GM11168 (cell line): ENCODE measurements at regions not wholly inside any gene's neighbourhood (a gene's known extent, or its start where the extent isn't known, plus 50 kb on each side); places are given as distances from the start of the nearest gene placed in this dataset.

ENCODE experiments used
- in situ Hi-C: fragments of 300-500 bp; cut with MboI; formaldehyde crosslinking; loops from one replicate; pipeline ENCODE4 v1.12.0; 2022; ENCODE audit warnings: low sequenced_read_pairs; ENCODE audit not compliant: unreplicated experiment

DNA sequence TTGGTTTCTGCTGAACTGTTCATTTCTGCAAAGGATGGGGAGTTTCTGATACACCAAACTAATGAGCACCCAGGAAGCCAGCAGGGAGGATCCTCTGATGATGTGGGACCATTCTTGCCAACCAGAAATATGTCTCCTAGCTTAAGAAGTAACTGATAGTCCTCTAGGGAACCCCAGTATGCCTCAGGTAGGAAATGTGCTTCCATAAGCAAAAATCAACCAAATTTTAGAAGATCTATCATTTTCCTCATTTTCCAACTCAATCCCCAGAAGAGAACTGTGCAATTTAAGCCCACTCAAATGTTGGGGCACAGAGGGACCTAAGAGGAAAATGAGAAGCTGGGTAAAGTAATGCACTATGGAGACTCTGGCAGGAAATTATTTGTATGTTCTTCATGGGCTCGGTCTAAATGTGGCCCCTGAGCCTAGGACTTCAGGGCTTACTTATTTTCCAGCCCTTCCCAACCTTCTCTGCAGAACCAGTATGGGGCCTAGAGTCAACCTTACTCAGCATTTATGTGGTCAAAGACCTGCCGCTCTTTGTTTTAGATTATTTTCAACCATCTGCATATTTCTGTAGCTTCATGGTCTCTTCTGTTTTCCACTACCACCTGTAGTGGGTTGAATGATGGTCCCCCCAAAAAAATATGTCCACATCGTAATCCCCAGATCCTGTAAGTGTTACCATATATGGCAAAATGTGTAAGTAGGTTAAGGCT is 359.8 kb upstream of the CDH4 start:
- in situ Hi-C loops: no loop called here

DNA sequence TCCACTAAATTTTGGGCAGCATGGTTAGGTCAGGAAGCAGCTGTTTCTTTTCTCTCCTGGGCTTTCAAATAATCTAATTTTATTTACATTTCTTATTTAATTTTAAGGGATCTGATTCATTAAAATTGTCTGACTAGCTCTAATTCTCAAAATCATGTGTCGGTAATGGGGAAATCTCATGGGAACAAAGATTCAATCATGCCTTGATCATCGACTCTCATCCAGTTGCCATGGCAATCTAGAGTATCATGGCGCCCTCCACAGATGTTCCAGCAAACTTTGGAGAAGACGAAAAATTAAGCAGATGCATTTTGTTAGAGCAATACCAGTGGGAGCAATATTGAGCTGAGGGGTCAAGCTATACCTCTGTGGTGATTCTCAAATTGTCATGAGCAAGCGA is 358.0 kb upstream of the CDH4 start:
- in situ Hi-C loops: no loop called here

DNA sequence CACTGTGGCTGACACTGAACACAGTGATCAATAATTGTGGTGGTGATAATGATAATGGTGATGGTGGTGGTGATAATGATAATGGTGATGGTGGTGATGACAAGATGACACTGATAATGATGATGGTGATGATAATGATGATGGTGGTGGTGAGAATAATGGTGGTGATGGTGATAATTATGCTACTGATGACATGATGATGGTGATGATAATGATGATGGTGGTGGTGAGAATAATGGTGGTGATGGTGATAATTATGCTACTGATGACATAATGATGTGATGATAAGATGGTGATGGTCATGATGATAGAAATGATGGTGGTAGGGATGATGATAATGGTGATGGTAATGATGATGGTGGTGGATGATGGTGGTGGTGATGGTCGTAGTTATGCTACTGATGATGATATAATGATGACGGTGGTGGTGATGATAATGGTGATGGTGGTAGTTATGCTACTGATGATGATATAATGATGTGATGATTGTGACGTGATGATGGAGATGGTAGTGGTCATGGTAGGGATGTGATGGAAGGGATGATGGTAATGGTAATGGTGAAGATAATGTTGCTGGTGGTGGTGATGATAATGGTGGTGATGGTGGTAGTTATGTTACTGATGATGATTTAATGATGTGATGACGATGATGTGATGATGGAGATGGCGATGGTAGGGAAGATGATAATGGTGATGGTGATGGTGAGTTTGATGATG is 356.5 kb upstream of the CDH4 start:
- in situ Hi-C loops: no loop called here

DNA sequence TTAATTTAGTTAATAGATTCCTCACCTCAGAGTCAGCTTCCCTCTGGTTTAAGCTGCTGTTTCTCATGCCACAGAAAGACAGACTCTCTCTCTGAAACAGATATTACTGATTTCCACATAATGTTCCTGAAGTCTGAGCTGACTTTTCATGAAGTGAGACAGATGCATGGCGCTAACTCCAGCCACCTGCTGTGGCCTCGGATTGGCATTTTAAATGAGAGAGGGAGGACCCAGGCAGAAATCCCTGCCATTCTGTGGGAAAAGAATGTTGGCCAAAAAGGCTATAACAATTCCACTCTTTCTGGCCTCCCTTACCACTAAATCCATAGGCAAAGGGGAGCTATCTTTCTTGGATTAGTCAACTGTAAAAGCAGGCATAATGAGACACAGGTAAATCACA is 354.1 kb upstream of the CDH4 start:
- in situ Hi-C loops: no loop called here

DNA sequence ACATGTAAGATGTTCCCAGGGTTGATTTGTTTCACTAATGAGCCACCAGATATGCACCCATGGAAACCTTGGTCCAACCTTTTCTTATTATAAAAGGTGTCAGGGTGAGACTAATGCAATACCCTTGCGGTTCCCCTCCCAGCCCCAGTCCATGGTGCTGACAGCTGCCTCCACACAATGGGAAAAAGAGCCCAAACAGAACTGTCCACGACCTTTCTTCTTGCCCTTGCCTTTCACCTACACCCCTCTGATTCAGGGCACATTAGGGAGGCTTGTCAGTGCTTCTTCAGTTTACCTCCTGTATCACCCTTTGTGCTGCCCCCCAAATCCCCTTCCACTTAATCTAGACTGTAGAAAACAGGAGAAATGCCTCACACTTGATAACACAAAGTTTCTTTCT is 352.7 kb upstream of the CDH4 start:
- in situ Hi-C loops: no loop called here

GRCh38 chr20:60900618-60901017 is 351.4 kb upstream of the CDH4 start:
- in situ Hi-C loops: no loop called here

DNA sequence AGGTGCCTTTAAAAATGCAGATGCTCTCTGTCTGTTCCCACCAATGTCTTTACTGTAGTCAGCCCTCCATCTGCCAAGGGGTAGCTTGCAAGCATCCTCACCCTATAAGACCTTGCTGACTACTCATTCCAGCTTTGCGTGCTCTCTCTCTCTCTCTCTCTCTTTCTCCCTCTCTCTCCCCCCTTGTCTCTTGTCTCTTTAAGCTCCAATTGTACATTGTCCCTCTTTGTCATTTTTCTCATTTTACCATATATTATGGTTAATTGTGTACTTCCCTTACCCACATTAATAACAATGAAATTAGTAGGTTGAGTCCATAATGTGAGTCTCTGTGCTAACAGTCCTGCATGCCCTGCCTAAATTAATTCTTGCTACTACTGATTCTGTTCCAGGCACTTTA is 350.2 kb upstream of the CDH4 start:
- in situ Hi-C loops: no loop called here

DNA sequence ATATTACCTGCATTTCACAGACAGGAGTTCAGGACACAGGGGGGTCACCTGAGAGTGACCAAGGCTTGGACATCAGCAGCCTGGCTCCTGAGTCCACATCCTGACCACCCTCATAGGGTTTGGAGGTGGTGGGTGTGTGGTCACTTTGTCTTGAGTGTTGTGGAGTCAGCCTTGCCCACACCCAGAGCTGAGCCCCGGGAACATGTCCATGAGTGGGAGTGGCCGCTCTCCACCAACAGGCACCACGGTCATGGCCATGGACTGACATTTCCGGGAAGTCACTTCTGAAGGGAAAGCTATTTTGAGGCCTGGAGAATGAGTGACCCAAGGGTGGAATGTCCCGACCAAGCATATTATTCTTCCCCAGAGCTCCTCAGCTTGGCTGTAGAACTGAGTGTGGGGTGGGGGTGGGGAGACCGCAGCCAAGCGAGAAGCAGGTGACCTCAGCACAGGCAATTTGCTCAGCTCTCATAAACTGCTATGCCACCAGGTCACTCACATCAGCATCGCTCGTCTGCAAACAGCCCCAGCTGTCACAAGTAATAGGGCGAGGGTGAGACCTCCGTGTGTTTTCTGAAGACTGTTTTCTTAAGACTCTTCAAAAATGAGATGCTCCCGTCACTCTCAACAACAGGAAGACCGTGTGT is 348.6 kb upstream of the CDH4 start:
- in situ Hi-C loops: no loop called here

- in situ Hi-C loops: no loop called here
Measured at GRCh38 chr20:60904730-60905129, 347.3 kb upstream of the CDH4 start.

- in situ Hi-C loops: no loop called here
Measured at GRCh38 chr20:60905919-60906318, 346.1 kb upstream of the CDH4 start.

- in situ Hi-C loops: no loop called here
Measured at GRCh38 chr20:60906555-60906954, 345.5 kb upstream of the CDH4 start.

DNA sequence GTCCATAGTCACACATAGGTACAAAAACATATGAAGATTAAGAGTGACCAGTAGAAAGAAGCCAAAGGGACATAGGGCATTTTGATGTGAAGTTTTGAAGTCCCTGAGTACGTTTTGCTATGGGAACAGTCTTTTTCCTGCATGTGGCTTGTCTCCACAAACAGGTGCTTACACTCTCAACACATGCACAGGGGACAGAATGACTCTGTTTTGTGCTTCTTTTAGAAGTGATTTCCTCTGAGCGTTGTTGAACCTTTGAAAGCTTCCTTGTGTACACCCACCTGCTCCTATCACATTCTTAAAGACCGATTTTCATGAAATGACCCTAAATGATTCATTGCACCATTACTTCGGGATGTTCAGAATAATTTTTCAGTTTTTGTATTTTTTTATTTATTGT is 338.8 kb upstream of the CDH4 start:
- in situ Hi-C loops: no loop called here

DNA sequence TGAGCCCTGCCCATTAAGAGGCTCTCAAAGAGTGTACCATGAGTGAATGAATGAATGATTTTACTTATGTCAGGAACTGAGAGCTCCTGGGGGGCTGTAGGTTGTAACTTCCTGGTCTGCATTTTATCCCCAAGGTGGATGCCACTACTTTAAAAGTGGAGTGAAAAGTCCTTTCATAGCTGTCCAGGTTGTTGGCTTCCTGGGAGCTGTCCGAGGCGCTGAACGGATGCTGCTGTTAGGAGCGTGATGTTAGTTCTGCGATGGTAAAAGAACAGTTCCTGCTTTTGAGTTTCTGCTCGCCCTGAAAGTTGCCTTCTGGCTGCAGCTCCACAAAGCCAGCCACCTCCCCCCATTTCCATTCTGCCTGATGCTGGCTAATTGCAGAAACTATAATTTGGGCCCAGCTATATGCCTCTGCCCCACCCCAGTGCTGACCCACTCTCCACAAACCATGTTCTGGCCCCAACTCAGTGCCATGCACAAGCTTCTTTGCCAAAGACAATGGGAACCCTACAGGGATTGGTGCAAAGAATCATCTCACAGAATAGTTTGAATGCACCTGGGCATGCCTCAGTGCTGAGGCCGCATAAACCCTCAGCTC is 330.9 kb upstream of the CDH4 start:
- in situ Hi-C loops: no loop called here

DNA sequence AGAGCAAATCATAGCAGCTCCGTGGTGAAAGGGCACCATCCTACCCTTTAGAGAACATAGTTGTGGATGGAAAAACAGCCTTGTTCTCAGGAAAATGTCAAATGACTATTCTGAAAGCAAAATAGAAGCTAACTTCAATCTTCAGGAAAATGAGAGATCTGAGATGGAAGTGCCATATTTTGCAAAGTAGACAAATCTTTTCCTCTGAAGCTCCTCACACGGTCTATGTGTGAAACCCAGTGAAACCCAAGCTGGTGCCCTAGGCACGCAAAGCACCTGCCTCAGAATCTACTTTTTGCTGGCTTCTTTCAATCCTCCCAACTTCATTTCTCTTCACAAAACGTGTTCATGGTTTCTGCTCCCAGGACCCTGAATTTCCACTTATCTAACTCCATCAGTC is 325.2 kb upstream of the CDH4 start:
- in situ Hi-C loops: no loop called here

DNA sequence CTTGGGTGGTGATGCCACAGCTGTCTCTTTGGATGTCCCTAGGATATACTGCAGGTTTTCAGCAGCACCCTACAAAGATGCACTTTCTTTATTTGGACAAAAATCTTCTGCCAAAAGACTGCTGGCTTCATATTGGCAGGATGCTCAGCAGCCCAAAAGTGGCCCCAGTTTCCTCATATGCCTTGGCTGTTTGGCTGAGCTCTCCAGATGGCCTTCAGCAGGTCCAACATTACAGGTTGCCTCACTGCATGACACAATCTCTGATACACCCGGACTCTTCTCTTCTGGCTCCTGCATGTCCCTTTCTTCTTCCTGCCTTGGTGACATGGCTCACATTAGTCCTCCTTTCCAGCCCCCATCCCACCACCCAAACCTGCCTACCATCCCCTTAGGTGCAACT is 323.7 kb upstream of the CDH4 start:
- in situ Hi-C loops: no loop called here

DNA sequence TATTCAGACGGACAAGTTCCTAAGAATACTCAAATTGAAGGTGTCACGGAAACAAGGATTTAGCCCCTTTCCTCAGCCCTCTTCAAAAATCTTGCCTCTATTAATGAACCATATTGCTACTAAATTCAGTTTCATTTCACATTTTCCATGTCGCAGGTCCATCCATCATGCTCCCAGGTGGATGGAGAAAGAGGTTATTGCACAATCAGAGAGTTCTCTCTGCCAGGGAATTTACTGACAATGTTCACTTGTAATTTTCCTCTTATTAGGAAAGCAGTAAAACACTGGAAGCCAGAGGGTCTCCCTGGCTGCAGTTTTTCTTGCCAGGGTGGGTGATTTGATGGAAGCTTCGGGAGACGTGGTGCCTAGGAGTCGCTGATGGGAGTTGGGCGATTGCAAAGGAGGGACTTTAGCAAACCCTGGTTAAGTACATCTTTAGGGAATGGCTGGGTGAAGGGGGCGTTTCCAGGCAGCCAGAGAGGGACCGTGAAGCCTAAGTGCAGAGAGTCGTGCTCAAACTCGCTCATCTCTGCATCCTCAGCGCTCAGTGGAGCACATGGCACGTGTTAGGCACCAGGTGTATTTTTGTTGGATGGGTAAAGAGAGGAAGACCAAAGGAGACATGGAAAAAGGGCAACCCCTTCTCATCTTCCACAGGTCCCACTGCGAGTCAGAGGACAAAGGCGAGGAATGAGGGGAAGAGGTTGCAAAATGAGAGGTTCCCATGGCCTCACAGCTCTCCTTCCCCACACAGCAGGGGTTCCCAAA is 321.9 kb upstream of the CDH4 start:
- in situ Hi-C loops: no loop called here

GRCh38 chr20:60931696-60932095 is 320.4 kb upstream of the CDH4 start:
- in situ Hi-C loops: no loop called here

DNA sequence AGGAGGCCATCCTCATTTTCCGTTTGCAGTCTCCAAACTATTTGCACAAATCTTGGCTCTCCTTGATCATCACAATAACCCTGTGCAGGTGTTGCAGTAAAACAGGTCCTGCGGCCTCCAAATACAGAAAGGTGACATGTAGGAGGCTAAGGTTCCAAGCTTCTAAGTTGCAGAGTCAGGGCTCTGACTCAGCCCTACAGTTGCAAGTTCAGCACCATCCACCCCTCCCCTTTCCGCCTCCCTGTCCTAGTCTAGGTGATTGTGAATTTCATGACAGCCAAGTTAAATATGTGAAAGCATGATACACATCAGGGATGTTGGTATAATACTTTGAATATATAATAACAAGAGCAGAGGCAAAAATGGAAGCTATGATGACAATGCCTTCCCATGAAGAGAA is 317.3 kb upstream of the CDH4 start:
- in situ Hi-C loops: no loop called here

DNA sequence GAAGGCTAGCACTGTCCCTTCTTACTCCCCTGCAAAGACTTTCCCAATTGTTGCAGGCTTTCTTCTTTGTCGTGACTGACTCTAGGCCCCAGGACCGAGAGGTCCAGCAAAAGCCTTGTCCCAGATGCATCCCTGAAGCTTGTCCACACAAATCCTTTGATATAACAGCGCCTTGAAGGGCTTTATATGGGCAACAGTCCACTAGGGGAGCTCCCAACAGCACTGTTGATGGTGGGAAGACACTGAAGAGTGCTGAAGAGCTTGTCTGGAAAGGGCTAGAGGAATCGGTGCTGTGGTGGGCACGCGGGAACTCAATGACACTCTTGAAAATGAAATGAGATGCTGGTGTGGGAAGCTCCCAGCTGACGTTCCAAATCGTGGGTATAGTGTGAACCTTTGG is 316.1 kb upstream of the CDH4 start:
- in situ Hi-C loops: no loop called here

- in situ Hi-C loops: no loop called here
Measured at GRCh38 chr20:60937585-60937984, 314.5 kb upstream of the CDH4 start.

- in situ Hi-C loops: no loop called here
Measured at GRCh38 chr20:60941379-60941778, 310.7 kb upstream of the CDH4 start.
